ENCODE measurements at regions not wholly inside any gene's neighbourhood (a gene's known extent, or its start where the extent isn't known, plus 50 kb on each side); places are given as distances from the start of the nearest gene placed in this dataset.

- DNase-seq, result no peak
Measured at GRCh38 chr11:92830377-92831155, 138.9 kb upstream of the MTNR1B start.

- no peak for DNase-seq
Measured at GRCh38 chr11:92834296-92835020, 135.0 kb upstream of the MTNR1B start.

DNA sequence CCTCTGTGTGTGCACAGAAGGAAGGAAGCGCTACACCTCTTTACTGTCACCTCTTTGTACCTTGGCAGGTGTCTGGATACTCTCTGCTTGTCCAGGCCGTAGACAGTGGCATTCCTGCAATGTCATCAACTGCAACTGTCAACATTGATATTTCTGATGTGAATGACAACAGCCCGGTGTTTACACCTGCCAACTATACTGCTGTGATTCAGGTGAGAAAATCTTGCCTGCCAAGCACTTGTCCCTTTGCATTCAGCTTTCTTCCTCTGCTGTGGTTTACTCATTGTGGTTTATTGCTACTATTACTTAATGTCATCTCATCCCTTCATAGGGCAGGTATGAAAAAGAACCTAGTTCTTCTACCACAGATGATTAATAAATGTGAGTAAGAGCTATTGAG lies 131.9 kb upstream of the MTNR1B start:
- no peak for DNase-seq

- DNase-seq, result no peak
Measured at GRCh38 chr11:92838759-92839310, 130.6 kb upstream of the MTNR1B start.

- no peak for DNase-seq
Measured at GRCh38 chr11:92839450-92839849, 130.0 kb upstream of the MTNR1B start.

DNA sequence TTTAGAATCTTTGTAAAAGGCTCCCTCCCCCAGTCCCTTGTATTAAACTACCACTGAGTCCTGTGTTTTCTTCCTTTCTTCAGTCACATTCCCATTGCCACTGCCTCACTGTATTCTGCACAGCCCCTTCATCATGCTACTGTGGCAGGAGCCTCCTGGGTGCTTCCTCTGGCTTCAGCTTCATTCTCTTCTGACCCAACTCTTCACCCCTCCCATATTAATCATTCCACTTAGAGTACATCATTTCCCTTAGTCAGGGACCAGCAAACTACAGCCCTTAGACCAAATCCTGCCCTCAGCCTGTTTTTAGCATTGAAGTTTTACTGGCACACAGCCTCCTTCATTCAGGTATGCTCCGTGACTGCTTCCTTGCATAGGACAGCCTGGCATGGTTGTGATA lies 127.7 kb upstream of the MTNR1B start:
- no peak for DNase-seq

- DNase-seq, result no peak
Measured at GRCh38 chr11:92843455-92843854, 126.0 kb upstream of the MTNR1B start.

GRCh38 chr11:92844197-92844596 lies 125.3 kb upstream of the MTNR1B start:
- no peak for DNase-seq

GRCh38 chr11:92845390-92845789 lies 124.1 kb upstream of the MTNR1B start:
- no peak for DNase-seq

- no peak for DNase-seq
Measured at GRCh38 chr11:92845805-92846204, 123.6 kb upstream of the MTNR1B start.

- no peak for DNase-seq
Measured at GRCh38 chr11:92846491-92847125, 122.8 kb upstream of the MTNR1B start.

GRCh38 chr11:92848578-92848977 lies 120.9 kb upstream of the MTNR1B start:
- DNase-seq, result no peak

GRCh38 chr11:92850296-92850826 lies 119.1 kb upstream of the MTNR1B start:
- no peak for DNase-seq

- DNase-seq, result no peak
Measured at GRCh38 chr11:92852229-92852628, 117.2 kb upstream of the MTNR1B start.

DNA sequence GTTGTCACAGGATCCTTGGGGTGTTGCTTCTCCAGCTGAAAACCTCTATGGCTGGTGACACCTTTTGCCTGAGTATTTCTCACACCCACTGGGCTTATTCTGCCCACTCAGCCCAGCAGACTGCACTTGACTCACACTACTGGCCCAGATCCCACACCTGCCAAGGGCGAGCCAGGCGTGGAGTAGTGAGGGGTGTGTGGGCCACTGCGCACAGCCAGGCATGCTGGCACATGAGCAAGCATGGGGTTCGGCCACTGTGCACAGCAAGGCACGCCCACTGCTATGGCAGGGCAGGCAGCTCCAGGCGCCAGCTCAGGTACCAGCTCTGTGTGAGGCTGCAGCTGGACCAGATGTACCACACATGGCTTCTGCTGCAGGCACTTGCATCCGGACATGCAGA lies 116.5 kb upstream of the MTNR1B start:
- no peak for DNase-seq

GRCh38 chr11:92854162-92854561 lies 115.3 kb upstream of the MTNR1B start:
- no peak for DNase-seq

DNA sequence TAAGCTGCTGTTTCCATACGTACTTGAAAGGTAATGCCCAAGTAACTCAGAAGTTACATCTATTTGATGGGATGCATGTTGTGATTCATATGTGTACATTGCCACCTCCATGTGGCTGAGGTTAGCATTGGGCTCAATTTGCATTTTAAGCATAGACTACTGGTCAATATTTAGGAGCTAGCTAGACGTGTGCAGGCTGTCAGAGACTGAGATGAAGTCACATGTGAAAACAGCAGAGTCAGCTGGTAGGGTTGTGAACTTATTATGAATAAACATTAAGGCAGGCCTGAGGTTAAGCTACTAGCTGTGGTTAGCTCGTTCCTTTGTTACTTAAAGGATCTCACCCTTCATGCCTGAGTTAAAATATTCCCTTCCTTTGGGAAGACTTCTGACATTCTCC lies 114.5 kb upstream of the MTNR1B start:
- DNase-seq, result no peak

DNA sequence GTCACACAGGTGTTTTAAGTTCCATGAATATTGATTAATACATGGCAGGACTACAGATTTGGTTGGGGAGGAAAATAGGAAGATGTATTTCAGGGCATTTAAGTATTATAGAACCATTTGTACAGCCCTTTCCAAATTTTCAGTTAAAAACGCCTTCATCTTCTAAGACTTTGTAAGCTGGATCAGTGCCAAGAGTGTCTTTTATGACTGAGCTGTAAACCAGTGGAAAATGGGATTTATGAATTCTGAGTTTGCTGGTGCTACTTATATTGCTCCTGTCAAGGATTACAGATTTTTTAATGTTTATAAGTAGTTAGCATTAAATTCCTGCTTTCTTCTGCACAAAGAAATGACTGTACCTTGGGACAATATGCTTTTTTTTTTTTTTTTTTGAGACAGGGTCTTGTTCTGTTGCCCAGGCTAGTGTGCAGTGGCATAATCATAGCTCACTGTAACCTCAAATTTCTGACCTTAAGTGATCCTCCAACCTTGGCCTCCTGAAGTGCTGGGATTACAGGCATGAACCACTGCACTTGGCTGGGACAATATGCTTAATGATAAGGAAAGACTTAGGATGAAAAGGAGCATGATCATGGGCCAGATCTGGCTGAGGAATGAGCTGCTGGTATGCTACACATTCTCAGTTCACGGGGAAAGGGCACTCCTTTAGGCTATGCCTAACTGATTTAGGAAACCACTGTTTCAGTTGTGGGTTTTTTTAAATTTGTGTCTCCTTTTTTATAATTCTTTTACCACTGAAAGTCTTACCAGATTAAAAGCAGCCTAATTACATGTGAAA lies 113.6 kb upstream of the MTNR1B start:
- DNase-seq, result no peak

DNA sequence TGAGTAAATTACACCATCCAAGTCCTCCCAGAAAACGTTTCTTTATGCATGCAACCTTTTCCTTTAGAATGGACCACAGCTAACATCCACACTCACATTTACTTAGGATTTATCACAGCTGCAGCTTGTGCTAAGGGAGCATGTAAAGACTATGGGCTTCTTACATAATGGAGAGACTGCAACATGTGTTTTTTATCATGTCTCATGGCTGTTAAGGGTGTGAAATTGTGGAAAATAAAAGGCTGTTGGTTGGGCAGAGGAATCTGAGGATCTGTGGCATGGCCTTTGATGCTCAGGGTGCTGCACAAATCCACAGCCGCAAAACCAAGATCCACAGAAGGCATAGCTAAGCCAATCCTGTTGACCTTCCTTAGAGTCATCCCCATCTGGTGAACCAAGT lies 112.0 kb upstream of the MTNR1B start:
- no peak for DNase-seq

GRCh38 chr11:92859156-92859690 lies 110.2 kb upstream of the MTNR1B start:
- peak; percentile 27 for DNase-seq

GRCh38 chr11:92861634-92862033 lies 107.8 kb upstream of the MTNR1B start:
- peak; percentile 72 for DNase-seq
